Gastroesophageal sphincter (tissue), 3 donors: ENCODE measurements at regions not wholly inside any gene's neighbourhood (a gene's known extent, or its start where the extent isn't known, plus 50 kb on each side); places are given as distances from the start of the nearest gene placed in this dataset.

Experiments
- CTCF ChIP-seq, 4 experiments: fragments of 200-600 bp in 2 of 4; fragments of 450-650 bp in 2 of 4; sonication (generic) in 1 of 4; IDR thresholded peaks; one replicate each; pipeline ENCODE4 v1.5.1; 2017 to 2019; ENCODE audit warnings: antibody characterized with exemption in 4 of 4, mild to moderate bottlenecking in 2 of 4, moderate library complexity in 2 of 4
- EP300 ChIP-seq: sonication (generic); formaldehyde crosslinking; IDR thresholded peaks from one replicate; pipeline ENCODE4 v1.6.1; 2017; ENCODE audit warnings: antibody characterized with exemption, mild to moderate bottlenecking
- POLR2A ChIP-seq, 2 donors: fragments of 450-650 bp; IDR thresholded peaks; one replicate each; pipeline ENCODE4 v1.6.1; 2017; ENCODE audit warnings: antibody characterized with exemption in 2 of 2, mild to moderate bottlenecking in 2 of 2, moderate library complexity in 1 of 2
- POLR2AphosphoS5 ChIP-seq: sonication (generic); formaldehyde crosslinking; IDR thresholded peaks from one replicate; pipeline ENCODE4 v1.6.1; 2017; ENCODE audit warnings: antibody characterized with exemption

GRCh38 chr1:10892138-10893065, 96.0 kb upstream of the CASZ1 start:
- TF ChIP-seq POLR2A (IDR thresholded peaks at IDR 0.05) (no peak), POLR2AphosphoS5 (no peak), CTCF (IDR thresholded peaks at IDR 0.05) (no peak), EP300 (no peak)
